Sigmoid colon (tissue), 4 donors: ENCODE measurements at regions not wholly inside any gene's neighbourhood (a gene's known extent, or its start where the extent isn't known, plus 50 kb on each side); places are given as distances from the start of the nearest gene placed in this dataset.

Source experiments
- EP300 ChIP-seq, 4 donors: sonication (generic); formaldehyde crosslinking; IDR thresholded peaks; one replicate each; pipeline ENCODE4 v1.6.1; 2017; ENCODE audit warnings: antibody characterized with exemption in 4 of 4
- POLR2A ChIP-seq, 2 donors: fragments of 450-650 bp; IDR thresholded peaks; one replicate each; pipeline ENCODE4 v1.6.1; 2016; ENCODE audit warnings: antibody characterized with exemption in 2 of 2, mild to moderate bottlenecking in 2 of 2, moderate library complexity in 2 of 2
- TF ChIP-seq, protein P1 (sequence below), 4 experiments: fragments of 450-650 bp in 3 of 4; fragments of 200-600 bp in 1 of 4; IDR thresholded peaks; one replicate each; pipeline ENCODE4 v1.5.1; 2016 to 2019; ENCODE audit warnings: antibody characterized with exemption in 4 of 4, mild to moderate bottlenecking in 3 of 4, moderate library complexity in 2 of 4

DNA sequence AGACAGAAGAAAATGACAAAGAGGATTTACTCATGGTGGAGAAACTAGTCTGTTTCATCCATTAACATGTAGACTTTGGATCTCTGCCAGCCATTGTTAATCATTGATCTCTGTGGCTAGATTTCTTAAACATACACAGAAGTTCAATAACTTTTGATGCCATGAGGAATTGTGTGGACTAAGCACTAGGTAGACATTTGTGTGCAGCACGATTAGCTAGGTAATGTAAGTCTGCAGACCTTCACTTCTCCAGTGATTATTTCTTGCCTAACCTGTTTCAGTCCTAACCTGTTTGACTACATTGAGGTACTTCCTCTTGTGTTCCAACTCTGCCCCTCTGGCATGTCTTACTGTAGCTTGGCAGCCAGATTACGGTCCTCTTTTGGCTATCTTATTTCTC is 928.5 kb upstream of the ROBO1 start:
- no peak for TF ChIP-seq POLR2A (IDR thresholded peaks at IDR 0.05)
- TF ChIP-seq, protein P1, sequence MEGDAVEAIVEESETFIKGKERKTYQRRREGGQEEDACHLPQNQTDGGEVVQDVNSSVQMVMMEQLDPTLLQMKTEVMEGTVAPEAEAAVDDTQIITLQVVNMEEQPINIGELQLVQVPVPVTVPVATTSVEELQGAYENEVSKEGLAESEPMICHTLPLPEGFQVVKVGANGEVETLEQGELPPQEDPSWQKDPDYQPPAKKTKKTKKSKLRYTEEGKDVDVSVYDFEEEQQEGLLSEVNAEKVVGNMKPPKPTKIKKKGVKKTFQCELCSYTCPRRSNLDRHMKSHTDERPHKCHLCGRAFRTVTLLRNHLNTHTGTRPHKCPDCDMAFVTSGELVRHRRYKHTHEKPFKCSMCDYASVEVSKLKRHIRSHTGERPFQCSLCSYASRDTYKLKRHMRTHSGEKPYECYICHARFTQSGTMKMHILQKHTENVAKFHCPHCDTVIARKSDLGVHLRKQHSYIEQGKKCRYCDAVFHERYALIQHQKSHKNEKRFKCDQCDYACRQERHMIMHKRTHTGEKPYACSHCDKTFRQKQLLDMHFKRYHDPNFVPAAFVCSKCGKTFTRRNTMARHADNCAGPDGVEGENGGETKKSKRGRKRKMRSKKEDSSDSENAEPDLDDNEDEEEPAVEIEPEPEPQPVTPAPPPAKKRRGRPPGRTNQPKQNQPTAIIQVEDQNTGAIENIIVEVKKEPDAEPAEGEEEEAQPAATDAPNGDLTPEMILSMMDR (IDR thresholded peaks at IDR 0.05) = no peak
- TF ChIP-seq EP300 (IDR thresholded peaks at IDR 0.05) = no peak
